Activated CD8-positive, alpha-beta memory T cell treated with anti-CD3 and anti-CD28 coated beads for 1 hour (primary cell): ENCODE measurements at regions not wholly inside any gene's neighbourhood (a gene's known extent, or its start where the extent isn't known, plus 50 kb on each side); places are given as distances from the start of the nearest gene placed in this dataset.

Source experiments
- DNase-seq, 2 donors: peaks; one replicate each; pipeline ENCODE4 v3.0.0-alpha.2; 2020; ENCODE audit warnings: low read depth in 1 of 2; ENCODE audit errors: extremely low read depth in 1 of 2

GRCh38 chr4:13316354-13316753 is 167.8 kb downstream of the RAB28 start:
- no peak for DNase-seq

- no peak for DNase-seq
Measured at GRCh38 chr4:13313856-13314255, 170.3 kb downstream of the RAB28 start.

GRCh38 chr4:13312264-13312663 is 171.9 kb downstream of the RAB28 start:
- DNase-seq: no peak

- no peak for DNase-seq
Measured at GRCh38 chr4:13309751-13310150, 174.4 kb downstream of the RAB28 start.

GRCh38 chr4:13306356-13306755 is 177.8 kb downstream of the RAB28 start:
- DNase-seq: no peak

GRCh38 chr4:13302876-13303275 is 181.3 kb downstream of the RAB28 start:
- DNase-seq: no peak

GRCh38 chr4:13299343-13299742 is 184.8 kb downstream of the RAB28 start:
- DNase-seq: no peak

- no peak for DNase-seq
Measured at GRCh38 chr4:13298655-13299054, 185.5 kb downstream of the RAB28 start.

GRCh38 chr4:13296986-13297385 is 187.2 kb downstream of the RAB28 start:
- no peak for DNase-seq

- no peak for DNase-seq
Measured at GRCh38 chr4:13294961-13295605, 189.1 kb downstream of the RAB28 start.

GRCh38 chr4:13292372-13292771 is 191.8 kb downstream of the RAB28 start:
- DNase-seq: no peak

GRCh38 chr4:13289391-13289790 is 194.7 kb downstream of the RAB28 start:
- no peak for DNase-seq

- no peak for DNase-seq
Measured at GRCh38 chr4:13285336-13285735, 198.8 kb downstream of the RAB28 start.

GRCh38 chr4:13284932-13285331 is 199.2 kb downstream of the RAB28 start:
- no peak for DNase-seq

- no peak for DNase-seq
Measured at GRCh38 chr4:13276357-13276756, 207.8 kb downstream of the RAB28 start.

GRCh38 chr4:13268703-13269102 is 215.4 kb downstream of the RAB28 start:
- DNase-seq: no peak

- no peak for DNase-seq
Measured at GRCh38 chr4:13268165-13268564, 216.0 kb downstream of the RAB28 start.

- no peak for DNase-seq
Measured at GRCh38 chr4:13267091-13267490, 217.0 kb downstream of the RAB28 start.

- DNase-seq: no peak
Measured at GRCh38 chr4:13266687-13267086, 217.5 kb downstream of the RAB28 start.

GRCh38 chr4:13263967-13264525 is 220.1 kb downstream of the RAB28 start:
- DNase-seq: no peak

GRCh38 chr4:13262816-13263215 is 221.3 kb downstream of the RAB28 start:
- DNase-seq: no peak

- DNase-seq: no peak
Measured at GRCh38 chr4:13261486-13262257, 222.5 kb downstream of the RAB28 start.
